Astrocyte of the hippocampus (primary cell): ENCODE measurements at regions not wholly inside any gene's neighbourhood (a gene's known extent, or its start where the extent isn't known, plus 50 kb on each side); places are given as distances from the start of the nearest gene placed in this dataset.

Experiments
- DNase-seq: peaks from one replicate; pipeline ENCODE4 v3.0.0; 2011; ENCODE audit warnings: low read depth, low spot score

- DNase-seq, result no peak
Observed at GRCh38 chr4:10983885-10984640, 299.5 kb upstream of the CLNK start.

GRCh38 chr4:10983268-10983667 lies 298.7 kb upstream of the CLNK start:
- no peak for DNase-seq

GRCh38 chr4:10982305-10982704 lies 297.7 kb upstream of the CLNK start:
- DNase-seq, result no peak

- no peak for DNase-seq
Observed at GRCh38 chr4:10981576-10981975, 297.0 kb upstream of the CLNK start.

- no peak for DNase-seq
Observed at GRCh38 chr4:10981096-10981495, 296.5 kb upstream of the CLNK start.

GRCh38 chr4:10979032-10979431 lies 294.5 kb upstream of the CLNK start:
- DNase-seq, result no peak

- no peak for DNase-seq
Observed at GRCh38 chr4:10977534-10977933, 293.0 kb upstream of the CLNK start.

GRCh38 chr4:10974371-10974770 lies 289.8 kb upstream of the CLNK start:
- DNase-seq, result no peak

GRCh38 chr4:10973686-10974085 lies 289.1 kb upstream of the CLNK start:
- no peak for DNase-seq

- DNase-seq, result no peak
Observed at GRCh38 chr4:10971800-10972401, 287.3 kb upstream of the CLNK start.

GRCh38 chr4:10965196-10965595 lies 280.6 kb upstream of the CLNK start:
- DNase-seq, result no peak

- peak; percentile 46 for DNase-seq
Observed at GRCh38 chr4:10963958-10964703, 279.6 kb upstream of the CLNK start.

- DNase-seq, result no peak
Observed at GRCh38 chr4:10963241-10963640, 278.7 kb upstream of the CLNK start.

- DNase-seq, result no peak
Observed at GRCh38 chr4:10962246-10962645, 277.7 kb upstream of the CLNK start.

GRCh38 chr4:10960389-10960788 lies 275.8 kb upstream of the CLNK start:
- DNase-seq, result no peak

GRCh38 chr4:10959586-10959985 lies 275.0 kb upstream of the CLNK start:
- peak; percentile 66 for DNase-seq

- no peak for DNase-seq
Observed at GRCh38 chr4:10958226-10958856, 273.8 kb upstream of the CLNK start.

- peak; percentile 10 for DNase-seq
Observed at GRCh38 chr4:10951306-10951705, 266.7 kb upstream of the CLNK start.

GRCh38 chr4:10949039-10949733 lies 264.6 kb upstream of the CLNK start:
- DNase-seq, result no peak

GRCh38 chr4:10947898-10948297 lies 263.3 kb upstream of the CLNK start:
- DNase-seq, result no peak

GRCh38 chr4:10944321-10944720 lies 259.8 kb upstream of the CLNK start:
- no peak for DNase-seq

- DNase-seq, result no peak
Observed at GRCh38 chr4:10942156-10942555, 257.6 kb upstream of the CLNK start.
